ENCODE measurements at regions not wholly inside any gene's neighbourhood (a gene's known extent, or its start where the extent isn't known, plus 50 kb on each side); places are given as distances from the start of the nearest gene placed in this dataset.
"Not testable (repeated sequence)": the region's sequence is repeated elsewhere in the genome, so short reads cannot be mapped to it uniquely, and the experiment has no call there.

- Histone ChIP-seq H4K20me1 (ENCODE audit: control insufficient read depth, insufficient read depth, low read depth, low read length) (no peaks in the 10 kb centered on the region), H3K4me2 (ENCODE audit: low read length) (no peak overlapping the region), H3K79me2 (ENCODE audit: control insufficient read depth, low read length) (no peaks in the 10 kb centered on the region), H3K4me1 (ENCODE audit: control insufficient read depth, low read length) (no peaks in the 10 kb centered on the region), H3F3A (ENCODE audit: control insufficient read depth, insufficient read depth) (no peaks in the 10 kb centered on the region), H3K9me2 (replicated peaks; ENCODE audit: control insufficient read depth, low read length) (no peaks in the 10 kb centered on the region), H3K4me3 (ENCODE audit: low read length) (no peak overlapping the region), H3K9me3 (ENCODE audit: control insufficient read depth, insufficient read depth, low read length) (no peaks in the 10 kb centered on the region), H3K27ac (ENCODE audit: low read depth, low read length) (no peak overlapping the region), H3K27me3 (ENCODE audit: control insufficient read depth, low read length) (no peaks in the 10 kb centered on the region), H3K36me3 (ENCODE audit: control insufficient read depth, low read length) (no peaks in the 10 kb centered on the region)
- TF ChIP-seq EZH2phosphoT487 (IDR thresholded peaks at IDR 0.05; ENCODE audit: borderline replicate concordance, low read length): no peak
- TF ChIP-seq CTCF (IDR thresholded peaks at IDR 0.05; ENCODE audit: low read depth, low read length, poor library complexity, severe bottlenecking): no peak
Measured at GRCh38 chr11:24199461-24199860, 297.4 kb upstream of the LUZP2 start.

GRCh38 chr11:24206030-24206429 lies 290.8 kb upstream of the LUZP2 start:
- Histone ChIP-seq H3K4me1 (ENCODE audit: control insufficient read depth, low read length) (no peaks in the 10 kb centered on the region), H3K27me3 (ENCODE audit: control insufficient read depth, low read length) (no peaks in the 10 kb centered on the region), H3K27ac (ENCODE audit: low read depth, low read length) (no peak overlapping the region), H3K79me2 (ENCODE audit: control insufficient read depth, low read length) (no peaks in the 10 kb centered on the region), H3K4me3 (ENCODE audit: low read length) (no peak overlapping the region), H3K36me3 (ENCODE audit: control insufficient read depth, low read length) (no peaks in the 10 kb centered on the region), H3K4me2 (ENCODE audit: low read length) (no peak overlapping the region), H3K9me3 (ENCODE audit: control insufficient read depth, insufficient read depth, low read length) (no peaks in the 10 kb centered on the region), H3F3A (ENCODE audit: control insufficient read depth, insufficient read depth) (no peaks in the 10 kb centered on the region), H3K9me2 (replicated peaks; ENCODE audit: control insufficient read depth, low read length) (no peaks in the 10 kb centered on the region), H4K20me1 (ENCODE audit: control insufficient read depth, insufficient read depth, low read depth, low read length) (no peaks in the 10 kb centered on the region)
- TF ChIP-seq CTCF (IDR thresholded peaks at IDR 0.05; ENCODE audit: low read depth, low read length, poor library complexity, severe bottlenecking): no peak
- TF ChIP-seq EZH2phosphoT487 (IDR thresholded peaks at IDR 0.05; ENCODE audit: borderline replicate concordance, low read length): no peak

GRCh38 chr11:24206511-24206910 lies 290.3 kb upstream of the LUZP2 start:
- Histone ChIP-seq H3F3A (ENCODE audit: control insufficient read depth, insufficient read depth) (no peaks in the 10 kb centered on the region), H3K4me2 (ENCODE audit: low read length) (no peak overlapping the region), H3K9me3 (ENCODE audit: control insufficient read depth, insufficient read depth, low read length) (no peaks in the 10 kb centered on the region), H3K27ac (ENCODE audit: low read depth, low read length) (no peak overlapping the region), H3K36me3 (ENCODE audit: control insufficient read depth, low read length) (no peaks in the 10 kb centered on the region), H4K20me1 (ENCODE audit: control insufficient read depth, insufficient read depth, low read depth, low read length) (no peaks in the 10 kb centered on the region), H3K4me1 (ENCODE audit: control insufficient read depth, low read length) (no peaks in the 10 kb centered on the region), H3K27me3 (ENCODE audit: control insufficient read depth, low read length) (no peaks in the 10 kb centered on the region), H3K79me2 (ENCODE audit: control insufficient read depth, low read length) (no peaks in the 10 kb centered on the region), H3K9me2 (replicated peaks; ENCODE audit: control insufficient read depth, low read length) (no peaks in the 10 kb centered on the region), H3K4me3 (ENCODE audit: low read length) (no peak overlapping the region)
- TF ChIP-seq EZH2phosphoT487 (IDR thresholded peaks at IDR 0.05; ENCODE audit: borderline replicate concordance, low read length): no peak
- TF ChIP-seq CTCF (IDR thresholded peaks at IDR 0.05; ENCODE audit: low read depth, low read length, poor library complexity, severe bottlenecking): no peak

- Histone ChIP-seq H3K36me3 (ENCODE audit: control insufficient read depth, low read length) (no peaks in the 10 kb centered on the region), H3F3A (ENCODE audit: control insufficient read depth, insufficient read depth) (no peaks in the 10 kb centered on the region), H4K20me1 (ENCODE audit: control insufficient read depth, insufficient read depth, low read depth, low read length) (no peaks in the 10 kb centered on the region), H3K4me2 (ENCODE audit: low read length) (no peak overlapping the region), H3K4me3 (ENCODE audit: low read length) (no peak overlapping the region), H3K79me2 (ENCODE audit: control insufficient read depth, low read length) (no peaks in the 10 kb centered on the region), H3K27me3 (ENCODE audit: control insufficient read depth, low read length) (no peaks in the 10 kb centered on the region), H3K9me2 (replicated peaks; ENCODE audit: control insufficient read depth, low read length) (no peaks in the 10 kb centered on the region), H3K9me3 (ENCODE audit: control insufficient read depth, insufficient read depth, low read length) (peaks cover 3% of the 10 kb centered on the region; the same call in 1 of the 2 replicates), H3K27ac (ENCODE audit: low read depth, low read length) (no peak overlapping the region), H3K4me1 (ENCODE audit: control insufficient read depth, low read length) (no peaks in the 10 kb centered on the region)
- TF ChIP-seq EZH2phosphoT487 (IDR thresholded peaks at IDR 0.05; ENCODE audit: borderline replicate concordance, low read length): no peak
- TF ChIP-seq CTCF (IDR thresholded peaks at IDR 0.05; ENCODE audit: low read depth, low read length, poor library complexity, severe bottlenecking): no peak
Measured at GRCh38 chr11:24216488-24216887, 280.4 kb upstream of the LUZP2 start.

- not testable (repeated sequence) for H3K27me3 ChIP-seq (ENCODE audit: control insufficient read depth, low read length); H3K4me2 ChIP-seq (ENCODE audit: low read length); H3K36me3 ChIP-seq (ENCODE audit: control insufficient read depth, low read length); H3K79me2 ChIP-seq (ENCODE audit: control insufficient read depth, low read length); H3K9me2 ChIP-seq (replicated peaks; ENCODE audit: control insufficient read depth, low read length); H3K4me3 ChIP-seq (ENCODE audit: low read length); H3K4me1 ChIP-seq (ENCODE audit: control insufficient read depth, low read length); H4K20me1 ChIP-seq (ENCODE audit: control insufficient read depth, insufficient read depth, low read depth, low read length); H3K9me3 ChIP-seq (ENCODE audit: control insufficient read depth, insufficient read depth, low read length); H3F3A ChIP-seq (ENCODE audit: control insufficient read depth, insufficient read depth); H3K27ac ChIP-seq (ENCODE audit: low read depth, low read length)
Measured at GRCh38 chr11:24217319-24217718, 279.5 kb upstream of the LUZP2 start.

Measured in DOHH2 (cell line).